HG03139 (cell line): ENCODE measurements at regions not wholly inside any gene's neighbourhood (a gene's known extent, or its start where the extent isn't known, plus 50 kb on each side); places are given as distances from the start of the nearest gene placed in this dataset.
"Not testable (repeated sequence)": the region's sequence is repeated elsewhere in the genome, so short reads cannot be mapped to it uniquely, and the experiment has no call there.

Source experiments
- ATAC-seq: cut with Tn5 transposase; IDR thresholded peaks from one replicate; pipeline ENCODE4 v1.9.1; 2021; ENCODE audit not compliant: unreplicated experiment

DNA sequence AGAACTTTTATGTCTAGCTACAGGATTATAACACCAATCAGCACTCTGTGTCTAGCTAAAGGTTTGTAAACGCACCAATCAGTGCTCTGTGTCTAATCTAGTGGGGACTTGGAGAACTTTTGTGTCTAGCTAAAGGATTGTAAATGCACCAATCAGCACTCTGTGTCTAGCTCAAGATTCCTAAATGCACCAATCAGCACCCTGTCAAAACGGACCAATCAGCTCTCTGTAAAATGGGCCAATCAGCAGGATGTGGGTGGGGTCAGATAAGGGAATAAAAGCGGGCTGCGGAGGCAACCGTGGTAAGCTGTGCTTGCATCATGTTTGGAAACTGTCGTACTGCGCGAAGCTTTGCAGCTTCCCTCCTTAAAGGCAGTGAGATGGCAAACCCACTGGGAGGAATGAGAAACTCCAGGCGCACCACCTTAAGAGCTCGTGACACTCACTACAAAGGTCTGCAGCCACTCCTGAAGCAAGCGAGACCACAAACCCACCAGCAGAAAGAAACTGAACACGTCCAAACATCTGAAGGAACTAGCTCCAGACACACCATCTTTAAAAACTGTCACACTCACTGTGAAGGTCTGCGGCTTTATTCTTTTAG lies 112.1 kb upstream of the DUSP22 start:
- ATAC-seq, result not testable (repeated sequence)

DNA sequence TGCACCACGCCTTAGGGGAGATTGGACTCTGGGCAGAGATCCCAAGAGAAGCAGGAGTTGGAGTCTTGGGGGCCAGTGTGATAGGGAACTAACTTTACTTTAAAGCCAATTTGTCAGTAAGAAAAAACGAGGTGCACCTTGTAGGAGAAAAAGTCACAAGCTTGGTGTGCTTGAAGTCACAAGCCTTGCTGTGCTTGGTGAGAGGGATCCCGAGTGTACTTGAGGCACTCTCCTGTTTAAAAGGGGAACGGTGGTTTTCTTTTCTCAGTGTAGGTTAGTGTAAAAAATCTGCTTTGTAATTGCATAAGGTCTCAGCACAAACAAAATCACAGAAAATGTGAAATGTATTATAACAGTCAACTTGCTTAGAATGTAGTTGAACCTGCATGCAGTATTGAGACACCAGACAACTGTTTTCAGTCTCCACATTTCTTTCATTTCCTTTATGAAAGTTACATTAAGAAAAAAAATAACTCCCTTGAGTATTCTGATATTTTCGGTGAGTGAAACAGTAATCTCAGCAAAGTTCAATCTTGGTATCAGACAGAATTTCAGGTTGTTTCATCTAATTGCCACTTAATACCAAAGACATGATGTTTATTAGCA lies 111.1 kb upstream of the DUSP22 start:
- peak; percentile 45 for ATAC-seq

DNA sequence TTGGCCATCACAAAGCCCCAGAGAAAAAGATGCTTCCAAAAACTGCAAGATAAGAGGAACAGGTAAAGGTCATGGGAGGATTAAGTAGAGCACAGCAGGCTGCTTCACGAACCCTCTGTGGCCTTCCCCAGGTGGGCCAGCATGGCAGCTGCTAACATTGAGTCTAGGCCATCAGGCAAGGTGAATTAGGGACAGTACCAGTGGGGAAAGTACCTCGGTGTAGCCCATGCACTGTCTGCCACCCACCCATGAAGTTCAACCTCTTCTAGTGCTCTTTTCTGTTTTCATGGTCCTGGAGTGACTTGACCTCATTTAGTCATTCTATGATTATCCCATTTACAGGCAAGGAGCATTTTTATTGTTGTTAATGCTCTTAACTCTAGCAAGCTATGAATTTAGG lies 108.6 kb upstream of the DUSP22 start:
- ATAC-seq, result no peak

DNA sequence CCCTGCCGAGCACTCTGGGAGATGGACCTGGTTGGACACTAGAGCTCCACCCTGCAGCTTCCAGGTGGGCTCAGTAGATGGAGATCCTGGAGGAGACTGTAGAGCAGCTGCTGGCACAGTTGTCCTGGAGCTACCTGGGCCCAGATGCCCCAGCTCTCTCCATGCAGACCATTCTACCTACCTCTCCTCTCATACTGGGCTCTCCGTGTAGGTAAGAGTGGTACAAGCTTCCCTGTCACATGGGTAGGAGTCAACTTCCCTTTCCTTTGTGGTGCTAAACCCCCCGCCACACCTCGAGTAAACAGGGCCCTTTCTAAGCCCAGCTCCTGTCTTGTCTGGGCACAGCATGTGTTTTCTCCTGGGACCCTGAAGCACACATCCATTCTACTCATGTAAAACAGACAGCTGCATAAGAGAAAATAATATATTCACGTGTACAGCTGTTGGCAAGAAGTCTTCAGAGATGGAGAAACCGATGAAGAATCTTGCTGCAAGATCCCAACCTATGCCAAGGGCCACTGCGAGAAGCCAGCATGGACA lies 108.1 kb upstream of the DUSP22 start:
- no peak for ATAC-seq

GRCh38 chr6:186340-186965 lies 105.8 kb upstream of the DUSP22 start:
- ATAC-seq, result no peak

DNA sequence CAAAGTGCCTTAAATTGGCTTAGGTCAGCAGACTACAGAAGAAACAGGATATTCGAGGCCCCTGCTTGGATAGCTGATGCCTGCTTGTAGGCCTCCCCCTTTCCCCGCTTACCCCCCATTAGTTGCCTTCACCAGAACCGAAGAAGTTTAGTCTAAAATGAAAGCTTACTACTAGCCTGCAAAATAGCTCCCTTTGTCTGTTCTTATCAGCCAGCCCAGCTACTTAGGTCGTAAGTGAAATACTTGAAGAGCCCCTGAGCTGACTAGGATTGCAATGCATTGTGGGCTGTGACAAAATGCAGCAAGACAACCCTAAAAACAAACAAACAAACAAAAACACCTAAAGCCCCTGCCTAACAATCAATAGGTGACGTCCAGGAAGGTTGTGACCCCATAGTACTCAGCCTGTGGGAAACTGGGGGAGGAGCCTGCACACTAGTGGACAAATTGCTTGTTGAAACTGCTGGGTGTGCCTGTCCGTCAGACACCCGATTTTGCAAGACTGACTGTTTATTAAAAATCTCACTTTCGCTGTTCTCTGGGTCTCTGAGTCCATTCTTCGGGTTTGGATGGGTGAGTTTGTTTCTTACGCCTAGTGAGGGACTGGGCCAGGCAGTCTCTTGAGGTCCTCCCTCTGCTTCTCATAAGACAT lies 105.0 kb upstream of the DUSP22 start:
- ATAC-seq, result no peak

DNA sequence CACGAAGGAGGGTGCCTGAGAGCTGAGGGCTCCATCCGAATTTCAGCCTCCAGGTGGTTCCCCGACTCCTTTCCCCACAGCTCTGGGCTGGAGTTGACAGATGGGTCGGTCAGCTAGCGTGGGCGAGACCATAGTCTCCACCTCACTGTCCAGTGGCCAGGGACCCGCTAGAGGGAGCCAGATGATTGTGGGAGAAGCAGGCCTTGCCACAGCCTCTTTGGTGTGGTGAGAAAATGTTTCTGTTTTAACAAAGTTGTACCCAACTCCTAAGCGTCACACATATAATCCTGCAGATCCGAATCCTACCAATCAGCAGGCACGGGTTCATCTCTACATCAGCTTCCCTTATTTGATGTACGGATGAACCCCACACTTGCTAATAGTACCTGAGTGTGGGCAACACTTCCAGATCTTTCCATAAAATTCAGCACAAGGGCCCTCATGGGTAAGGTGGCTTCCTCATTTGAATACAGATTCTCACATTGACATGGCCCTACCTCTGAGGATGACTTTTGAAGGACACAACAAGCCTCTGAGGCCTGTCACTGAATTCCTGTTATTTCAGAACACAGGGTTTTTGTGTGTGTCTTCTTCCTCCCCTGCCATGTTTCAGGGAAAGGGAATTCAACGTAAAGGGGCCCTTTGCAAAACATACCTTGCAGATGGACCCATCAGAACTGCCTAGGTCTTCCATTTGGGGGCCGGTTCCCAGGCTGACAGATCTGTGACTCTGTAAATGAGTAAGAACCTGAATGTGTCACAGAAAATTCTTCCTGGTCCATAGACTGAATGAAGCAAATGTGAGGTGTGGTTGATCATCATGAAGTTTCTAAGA lies 103.2 kb upstream of the DUSP22 start:
- ATAC-seq, result peak; percentile 60

- no peak for ATAC-seq
These were observed 102.6 kb upstream of the DUSP22 start for GRCh38 chr6:189676-190075.

- ATAC-seq, result no peak
These were observed 101.5 kb upstream of the DUSP22 start for GRCh38 chr6:190596-191395.

DNA sequence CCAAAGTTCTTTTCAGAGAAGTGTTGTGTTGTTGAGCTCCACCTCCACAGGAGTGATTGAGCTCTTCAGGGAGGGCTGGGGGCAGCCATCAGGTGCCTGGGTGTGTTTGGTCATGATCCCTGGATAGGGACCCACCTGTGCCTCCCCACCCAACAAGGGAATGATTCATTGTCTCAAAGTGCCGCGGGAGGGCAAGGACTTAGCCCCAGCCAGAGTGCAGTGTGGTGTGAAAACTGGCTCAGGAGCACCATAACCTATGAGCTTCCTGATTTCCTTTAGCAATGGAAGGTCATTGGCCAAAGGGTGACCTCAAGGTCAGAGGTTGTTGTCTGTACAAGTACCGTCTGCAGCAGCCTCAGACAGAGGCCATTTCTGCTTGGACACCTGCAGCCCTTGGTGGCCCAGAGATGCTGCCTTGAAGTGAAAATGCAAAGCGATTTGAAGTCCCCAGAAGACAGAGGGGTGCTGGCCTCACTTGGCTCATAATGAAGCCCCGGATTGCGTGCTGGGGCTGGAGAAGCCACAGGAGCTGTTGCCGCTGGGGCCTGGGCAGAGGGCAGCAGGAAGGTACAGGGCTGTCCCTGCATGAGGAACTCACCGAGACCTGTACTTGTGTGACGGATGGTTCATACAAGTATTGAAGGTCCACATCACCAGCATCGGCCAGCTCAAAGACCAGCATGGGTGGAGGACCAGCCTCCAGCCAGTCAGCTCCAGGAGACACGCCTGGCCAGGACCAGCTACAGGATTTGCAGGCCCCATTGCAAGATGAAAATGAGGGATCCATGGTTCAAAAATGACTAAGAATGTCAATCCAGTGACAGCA lies 100.6 kb upstream of the DUSP22 start:
- ATAC-seq, result no peak

- no peak for ATAC-seq
These were observed 100.0 kb upstream of the DUSP22 start for GRCh38 chr6:192313-192664.

GRCh38 chr6:193180-193579 lies 99.1 kb upstream of the DUSP22 start:
- ATAC-seq, result no peak

GRCh38 chr6:193773-194310 lies 98.4 kb upstream of the DUSP22 start:
- ATAC-seq, result no peak

GRCh38 chr6:195861-196360 lies 96.4 kb upstream of the DUSP22 start:
- ATAC-seq, result no peak

GRCh38 chr6:196543-196942 lies 95.7 kb upstream of the DUSP22 start:
- no peak for ATAC-seq

DNA sequence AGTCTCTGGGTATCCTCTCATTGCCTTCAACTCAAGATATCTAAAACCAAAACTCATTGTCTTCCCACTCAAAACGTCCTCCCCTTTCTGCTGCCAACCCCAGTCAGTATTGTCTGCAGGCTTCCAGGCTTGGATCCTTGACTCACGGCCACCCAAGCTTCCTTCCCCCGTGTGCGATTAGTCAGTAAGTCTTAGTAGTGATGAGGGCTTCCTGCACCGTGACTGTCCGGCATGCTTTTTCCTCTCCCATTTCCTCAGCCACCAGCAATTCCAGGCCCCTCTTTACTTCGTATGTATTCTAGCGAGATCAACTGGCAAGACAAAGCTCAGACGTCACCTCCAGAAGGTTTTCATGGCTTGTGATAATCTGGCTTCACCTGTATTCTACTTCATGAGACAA lies 88.6 kb upstream of the DUSP22 start:
- ATAC-seq, result no peak

- ATAC-seq, result no peak
These were observed 86.0 kb upstream of the DUSP22 start for GRCh38 chr6:206264-206663.

- ATAC-seq, result no peak
These were observed 83.9 kb upstream of the DUSP22 start for GRCh38 chr6:208364-208763.

DNA sequence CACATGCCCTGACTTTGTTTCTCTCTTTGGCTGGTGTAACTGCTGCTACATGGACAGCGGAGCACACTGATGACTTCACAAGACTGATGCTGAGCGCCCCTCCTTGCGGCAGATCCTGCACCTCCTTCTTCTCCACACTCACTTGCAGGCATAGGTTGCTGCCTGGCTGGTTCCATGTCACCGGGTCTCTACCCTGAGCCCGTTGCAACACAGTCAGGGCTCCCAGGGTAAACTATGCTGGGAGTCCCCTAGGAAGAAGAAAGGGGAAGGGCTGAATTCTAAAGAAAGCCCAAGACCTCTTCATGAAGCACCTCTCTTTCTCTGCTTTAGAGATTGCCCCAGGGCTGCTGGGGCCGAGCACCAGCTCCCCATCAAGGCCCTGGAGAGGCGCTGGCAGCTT lies 83.3 kb upstream of the DUSP22 start:
- no peak for ATAC-seq
